Stomach (tissue), 8 donors: ENCODE measurements at regions not wholly inside any gene's neighbourhood (a gene's known extent, or its start where the extent isn't known, plus 50 kb on each side); places are given as distances from the start of the nearest gene placed in this dataset.

Experiments used
- DNase-seq, 2 donors: peaks; one replicate each; pipeline versions ENCODE4 v3.0.0 to v3.0.0-alpha.2; 2013 to 2019
- H3K27ac ChIP-seq, 5 donors: fragments of 200-600 bp in 4 of 5; sonication (generic) in 4 of 5; one replicate each; pipeline ENCODE4 v1.5.1; 2013 to 2019; ENCODE audit warnings: mild to moderate bottlenecking in 1 of 5, moderate library complexity in 1 of 5
- H3K27me3 ChIP-seq, 3 donors: fragments of 200-600 bp; sonication (generic); one replicate each; pipeline ENCODE4 v1.5.1; 2017 to 2019; ENCODE audit warnings: mixed run types in 1 of 3
- H3K36me3 ChIP-seq, 4 donors: fragments of 200-600 bp; sonication (generic); 1 replicate in 3 of 4; 2 replicates in 1 of 4; pipeline ENCODE4 v1.5.1; 2016 to 2019
- H3K4me1 ChIP-seq, 4 donors: fragments of 200-600 bp; sonication (generic); one replicate each; pipeline ENCODE4 v1.5.1; 2016 to 2019
- H3K4me3 ChIP-seq, 4 donors: fragments of 200-600 bp; sonication (generic) in 3 of 4; one replicate each; pipeline ENCODE4 v1.5.1; 2016 to 2019; ENCODE audit warnings: mild to moderate bottlenecking in 1 of 4
- H3K9me3 ChIP-seq, 4 donors: fragments of 200-600 bp; sonication (generic); one replicate each; pipeline ENCODE4 v1.5.1; 2016 to 2019
- EP300 ChIP-seq: sonication (generic); formaldehyde crosslinking; IDR thresholded peaks from one replicate; pipeline ENCODE4 v1.6.1; 2017; ENCODE audit warnings: antibody characterized with exemption
- POLR2A ChIP-seq, 4 donors: fragments of 450-650 bp; IDR thresholded peaks; one replicate each; pipeline ENCODE4 v1.6.1; 2016; ENCODE audit warnings: antibody characterized with exemption in 4 of 4, control low read depth in 2 of 4, mild to moderate bottlenecking in 1 of 4, moderate library complexity in 1 of 4
- POLR2AphosphoS5 ChIP-seq, 3 donors: sonication (generic); formaldehyde crosslinking; IDR thresholded peaks; one replicate each; pipeline ENCODE4 v1.6.1; 2016; ENCODE audit warnings: antibody characterized with exemption in 3 of 3
- WGBS, 5 donors: extraction: QIAGEN DNeasy Blood & Tissue Kit in 3 of 5; methylation state at CpG; one replicate each; pipeline versions ENCODE4 v1.1.5 to v1.1.7; 2013 to 2018; 5-methylcytosine and 5-hydroxymethylcytosine counted together
- intact Hi-C: fragments of 100-400 bp; cut with DNase I; formaldehyde crosslinking; loops from one replicate; pipeline ENCODE4 v1.15.1; 2023; ENCODE audit warnings: low total_unique reads
- TF ChIP-seq, protein P1 (sequence below), 7 experiments: fragments of 450-650 bp in 4 of 7; fragments of 200-600 bp in 3 of 7; sonication (generic) in 3 of 7; IDR thresholded peaks; one replicate each; pipeline ENCODE4 v1.5.1; 2016 to 2019; ENCODE audit warnings: antibody characterized with exemption in 7 of 7, control low read depth in 2 of 7, mild to moderate bottlenecking in 1 of 7
- donor health status: healthy with polysubstance abuse.
- donor health status: Bipolar disorder and iron deficiency.
- donor health status: healthy.

DNA sequence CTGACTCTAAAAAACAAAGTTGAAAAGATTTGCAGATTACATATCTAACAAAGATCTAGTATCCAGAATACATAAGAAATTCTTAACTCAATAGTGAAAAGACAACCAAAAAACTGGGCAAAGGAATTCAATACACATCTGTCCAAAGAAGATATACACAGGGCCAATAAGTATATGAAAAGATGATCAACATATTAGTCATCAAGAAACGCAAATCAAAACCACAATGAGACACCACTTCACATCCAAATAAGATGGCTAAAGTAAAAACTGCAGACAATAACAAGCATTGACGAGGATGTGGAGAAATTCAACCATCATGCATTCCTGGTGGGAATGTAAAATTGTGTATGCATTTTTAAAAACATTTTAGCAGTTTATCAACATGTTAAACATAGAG, 256.0 kb downstream of the EIPR1 start:
- Histone ChIP-seq H3K36me3 (no peaks in the 10 kb centered on the region), H3K27ac (no peak overlapping the region), H3K4me3 (no peak overlapping the region), H3K27me3 (no peaks in the 10 kb centered on the region), H3K9me3 (no peaks in the 10 kb centered on the region), H3K4me1 (no peaks in the 10 kb centered on the region)
- 67 to 95% (median 85%) methylated on average over 2 of the region's 2 CpGs for WGBS, 5 donors
- no peak for TF ChIP-seq POLR2A (IDR thresholded peaks at IDR 0.05)
- no peak for TF ChIP-seq POLR2AphosphoS5 (IDR thresholded peaks at IDR 0.05)
- TF ChIP-seq EP300 = no peak
- TF ChIP-seq, protein P1, sequence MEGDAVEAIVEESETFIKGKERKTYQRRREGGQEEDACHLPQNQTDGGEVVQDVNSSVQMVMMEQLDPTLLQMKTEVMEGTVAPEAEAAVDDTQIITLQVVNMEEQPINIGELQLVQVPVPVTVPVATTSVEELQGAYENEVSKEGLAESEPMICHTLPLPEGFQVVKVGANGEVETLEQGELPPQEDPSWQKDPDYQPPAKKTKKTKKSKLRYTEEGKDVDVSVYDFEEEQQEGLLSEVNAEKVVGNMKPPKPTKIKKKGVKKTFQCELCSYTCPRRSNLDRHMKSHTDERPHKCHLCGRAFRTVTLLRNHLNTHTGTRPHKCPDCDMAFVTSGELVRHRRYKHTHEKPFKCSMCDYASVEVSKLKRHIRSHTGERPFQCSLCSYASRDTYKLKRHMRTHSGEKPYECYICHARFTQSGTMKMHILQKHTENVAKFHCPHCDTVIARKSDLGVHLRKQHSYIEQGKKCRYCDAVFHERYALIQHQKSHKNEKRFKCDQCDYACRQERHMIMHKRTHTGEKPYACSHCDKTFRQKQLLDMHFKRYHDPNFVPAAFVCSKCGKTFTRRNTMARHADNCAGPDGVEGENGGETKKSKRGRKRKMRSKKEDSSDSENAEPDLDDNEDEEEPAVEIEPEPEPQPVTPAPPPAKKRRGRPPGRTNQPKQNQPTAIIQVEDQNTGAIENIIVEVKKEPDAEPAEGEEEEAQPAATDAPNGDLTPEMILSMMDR (IDR thresholded peaks at IDR 0.05) = no peak
- intact Hi-C loops = no loop called here
- no peak for DNase-seq

DNA sequence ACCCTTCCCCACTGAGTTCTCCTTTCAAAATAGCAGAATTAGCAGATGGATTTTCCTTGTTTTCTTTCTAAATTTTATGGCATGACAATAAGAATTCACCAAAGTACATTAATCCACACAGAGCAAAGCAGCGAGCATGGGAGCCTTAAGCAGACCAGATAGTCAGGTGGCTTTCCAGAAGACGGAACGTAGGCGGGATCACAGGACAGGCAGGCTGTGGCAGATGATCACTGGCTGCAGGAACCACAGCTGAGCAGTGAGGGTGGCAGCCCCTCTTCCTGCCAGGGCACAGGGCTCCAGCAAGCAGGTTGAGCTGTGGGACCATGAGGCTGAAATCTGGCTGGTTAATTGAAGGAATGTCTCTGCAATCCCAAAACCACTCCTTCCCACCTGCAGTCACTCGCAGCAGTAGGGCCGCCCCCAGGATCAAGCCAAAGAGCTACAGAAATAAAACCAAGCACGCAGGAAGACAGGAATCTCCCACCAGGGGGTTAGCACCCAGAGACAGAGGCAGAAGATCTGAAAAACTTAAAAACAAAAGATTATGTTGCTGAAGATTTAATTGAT, 259.9 kb downstream of the EIPR1 start:
- Histone ChIP-seq H3K27me3 (no peaks in the 10 kb centered on the region), H3K4me1 (no peaks in the 10 kb centered on the region), H3K27ac (no peak overlapping the region), H3K9me3 (no peaks in the 10 kb centered on the region), H3K4me3 (no peak overlapping the region), H3K36me3 (no peaks in the 10 kb centered on the region)
- TF ChIP-seq POLR2A (IDR thresholded peaks at IDR 0.05) (no peak), POLR2AphosphoS5 (IDR thresholded peaks at IDR 0.05) (no peak), EP300 (no peak)
- TF ChIP-seq, protein P1 (IDR thresholded peaks at IDR 0.05) = no peak
- DNase-seq = no peak
- 70 to 82% (median 78%) methylated on average over 7 of the region's 7 CpGs for WGBS, 5 donors
- intact Hi-C loops = no loop called here

DNA sequence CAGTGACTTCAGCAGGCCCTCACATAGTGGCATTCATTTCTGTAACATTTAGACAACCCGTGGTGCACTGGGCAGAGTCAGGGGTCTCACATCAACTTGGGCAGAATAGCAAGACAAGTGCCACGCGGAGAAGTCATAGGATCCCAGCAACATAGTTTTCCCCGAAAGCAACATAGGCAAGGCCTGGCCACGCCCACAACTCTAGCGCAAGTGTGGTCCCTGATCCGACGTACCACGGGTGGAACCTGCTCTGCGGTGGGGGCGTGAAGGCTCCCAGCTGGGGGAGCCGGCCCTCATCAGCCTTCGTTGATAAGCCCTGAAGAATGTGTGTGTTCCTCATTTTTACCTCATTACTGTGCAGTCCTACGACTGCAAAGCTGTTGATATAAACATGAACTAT, 261.2 kb downstream of the EIPR1 start:
- no peak for DNase-seq
- Histone ChIP-seq H3K9me3 (no peaks in the 10 kb centered on the region), H3K4me1 (no peaks in the 10 kb centered on the region), H3K36me3 (no peaks in the 10 kb centered on the region), H3K27me3 (no peaks in the 10 kb centered on the region), H3K27ac (no peak overlapping the region), H3K4me3 (no peak overlapping the region)
- 71 to 88% (median 83%) methylated on average over 14 of the region's 14 CpGs for WGBS, 5 donors
- TF ChIP-seq POLR2A (IDR thresholded peaks at IDR 0.05) (no peak), POLR2AphosphoS5 (IDR thresholded peaks at IDR 0.05) (no peak), EP300 (no peak)
- TF ChIP-seq, protein P1 (IDR thresholded peaks at IDR 0.05) = no peak
- intact Hi-C loops = no loop called here

DNA sequence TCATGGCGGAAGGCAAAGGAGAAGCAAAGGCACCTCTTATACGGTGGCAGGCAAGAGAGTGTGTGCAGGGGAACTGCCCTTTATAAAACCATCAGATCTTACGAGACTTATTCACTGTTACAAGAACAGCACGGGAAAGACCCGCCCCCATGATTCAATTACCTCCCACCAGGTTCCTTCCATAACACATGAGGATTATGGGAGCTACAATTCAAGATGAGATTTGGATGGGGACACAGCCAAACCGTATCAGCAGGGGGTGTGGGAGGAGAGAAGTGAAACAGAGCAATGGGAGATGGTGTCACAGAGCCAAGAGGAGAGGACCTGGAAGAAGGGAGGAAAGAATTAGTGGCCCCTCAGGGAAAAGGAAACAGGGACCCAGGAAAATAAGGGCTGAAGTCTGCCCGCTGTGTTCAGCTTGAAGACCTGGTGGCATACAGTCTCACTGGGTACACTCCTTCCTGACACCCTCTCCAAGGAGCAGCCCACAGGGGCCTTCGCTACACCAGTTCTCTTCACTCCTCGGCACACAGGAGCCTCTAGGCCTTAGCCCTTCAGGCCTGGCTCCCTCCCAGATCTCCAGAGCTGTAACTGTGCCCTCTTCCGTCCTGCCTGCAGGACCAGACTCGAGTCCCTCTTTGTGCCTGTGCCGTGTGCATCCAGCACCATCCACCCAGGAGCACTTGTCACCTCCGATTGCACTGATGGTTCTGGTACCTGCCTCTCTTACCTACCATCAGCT, 262.1 kb downstream of the EIPR1 start:
- intact Hi-C loops = no loop called here
- Histone ChIP-seq H3K27ac (no peak overlapping the region), H3K27me3 (no peaks in the 10 kb centered on the region), H3K9me3 (no peaks in the 10 kb centered on the region), H3K4me1 (no peaks in the 10 kb centered on the region), H3K36me3 (no peaks in the 10 kb centered on the region), H3K4me3 (no peak overlapping the region)
- no peak for DNase-seq
- WGBS, 5 donors = 82 to 91% (median 85%) methylated on average over 13 of the region's 13 CpGs
- TF ChIP-seq EP300 (no peak), POLR2AphosphoS5 (IDR thresholded peaks at IDR 0.05) (no peak), POLR2A (IDR thresholded peaks at IDR 0.05) (no peak)
- TF ChIP-seq, protein P1 (IDR thresholded peaks at IDR 0.05) = no peak
